ENCODE measurements at regions not wholly inside any gene's neighbourhood (a gene's known extent, or its start where the extent isn't known, plus 50 kb on each side); places are given as distances from the start of the nearest gene placed in this dataset.

DNA sequence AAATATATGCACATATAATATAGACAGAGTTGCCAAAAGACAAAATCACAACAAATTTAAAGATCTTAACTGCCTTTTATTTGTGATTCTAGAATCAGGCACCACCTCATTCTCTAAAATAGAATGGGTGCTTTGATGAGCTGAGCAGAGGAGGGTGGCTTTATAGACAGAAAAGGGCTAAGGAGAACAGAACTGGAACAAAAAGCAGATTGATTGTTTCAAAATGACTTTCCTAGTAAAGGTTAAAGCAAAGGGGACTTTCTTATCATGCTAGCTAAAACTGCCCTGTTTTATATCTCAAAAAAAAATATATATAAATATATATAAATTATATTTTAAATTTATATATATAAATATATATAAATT lies 287.6 kb downstream of the FAT3 start:
- TF ChIP-seq EZH2 (IDR thresholded peaks at IDR 0.05) (no peak), POLR2AphosphoS5 (IDR thresholded peaks at IDR 0.05; ENCODE audit: borderline replicate concordance, low read depth, low read length) (no peak), FOXP2 (optimal IDR thresholded peaks at IDR 0.05; ENCODE audit: control extremely low read depth, extremely low read length, insufficient read depth) (no peak)

Data from SK-N-MC (cell line).